ENCODE measurements at regions not wholly inside any gene's neighbourhood (a gene's known extent, or its start where the extent isn't known, plus 50 kb on each side); places are given as distances from the start of the nearest gene placed in this dataset.

DNA sequence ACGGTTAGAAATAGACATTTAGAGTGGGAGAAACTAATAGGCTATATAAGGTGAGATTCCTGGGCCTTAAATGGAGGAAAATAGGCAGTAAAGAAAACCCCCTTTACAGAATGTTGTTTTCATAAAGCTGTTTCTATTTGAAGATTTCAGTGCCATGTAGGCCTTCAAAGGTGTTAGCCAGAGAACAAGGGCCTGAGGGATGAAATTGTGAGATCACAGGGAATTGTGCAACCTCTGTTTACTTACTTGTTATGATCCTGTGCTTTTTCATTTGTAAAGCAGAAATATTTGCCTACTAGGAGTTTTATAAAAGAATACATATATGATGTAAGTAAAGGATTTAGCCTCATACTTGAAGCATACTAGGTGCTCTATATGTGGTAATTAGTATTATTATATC, 272.9 kb upstream of the ARX start:
- TF ChIP-seq, protein P1, sequence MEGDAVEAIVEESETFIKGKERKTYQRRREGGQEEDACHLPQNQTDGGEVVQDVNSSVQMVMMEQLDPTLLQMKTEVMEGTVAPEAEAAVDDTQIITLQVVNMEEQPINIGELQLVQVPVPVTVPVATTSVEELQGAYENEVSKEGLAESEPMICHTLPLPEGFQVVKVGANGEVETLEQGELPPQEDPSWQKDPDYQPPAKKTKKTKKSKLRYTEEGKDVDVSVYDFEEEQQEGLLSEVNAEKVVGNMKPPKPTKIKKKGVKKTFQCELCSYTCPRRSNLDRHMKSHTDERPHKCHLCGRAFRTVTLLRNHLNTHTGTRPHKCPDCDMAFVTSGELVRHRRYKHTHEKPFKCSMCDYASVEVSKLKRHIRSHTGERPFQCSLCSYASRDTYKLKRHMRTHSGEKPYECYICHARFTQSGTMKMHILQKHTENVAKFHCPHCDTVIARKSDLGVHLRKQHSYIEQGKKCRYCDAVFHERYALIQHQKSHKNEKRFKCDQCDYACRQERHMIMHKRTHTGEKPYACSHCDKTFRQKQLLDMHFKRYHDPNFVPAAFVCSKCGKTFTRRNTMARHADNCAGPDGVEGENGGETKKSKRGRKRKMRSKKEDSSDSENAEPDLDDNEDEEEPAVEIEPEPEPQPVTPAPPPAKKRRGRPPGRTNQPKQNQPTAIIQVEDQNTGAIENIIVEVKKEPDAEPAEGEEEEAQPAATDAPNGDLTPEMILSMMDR (CRISPR knock-in tag; IDR thresholded peaks at IDR 0.05), result no peak
- TF ChIP-seq POGZ (CRISPR knock-in tag; IDR thresholded peaks at IDR 0.05), result no peak
- TF ChIP-seq MLLT10 (CRISPR knock-in tag; IDR thresholded peaks at IDR 0.05), result no peak

Measured in HepG2 (cell line).